ENCODE measurements at regions not wholly inside any gene's neighbourhood (a gene's known extent, or its start where the extent isn't known, plus 50 kb on each side); places are given as distances from the start of the nearest gene placed in this dataset.
A peak's percentile ranks its signal among the peaks of the same experiment; 100 is the strongest.

GRCh38 chr6:126803769-126804168 lies 314.7 kb upstream of the RSPO3 start:
- no peak overlapping the region for H3K4me3 ChIP-seq
- intact Hi-C loops (cut with micrococcal nuclease), result no loop called here
- no peak for TF ChIP-seq CTCF (IDR thresholded peaks at IDR 0.05; ENCODE audit: borderline replicate concordance)
- H3K4me1 ChIP-seq, result no peaks in the 10 kb centered on the region
- H3K36me3 ChIP-seq, result no peaks in the 10 kb centered on the region
- H3K27ac ChIP-seq (replicated peaks), result no peak overlapping the region
- DNase-seq, result no peak
- H3K9me3 ChIP-seq (replicated peaks), result no peaks in the 10 kb centered on the region
- H3K27me3 ChIP-seq (ENCODE audit: low read depth), result peaks cover 11% of the 10 kb centered on the region

GRCh38 chr6:126804332-126805064 lies 314.0 kb upstream of the RSPO3 start:
- Histone ChIP-seq H3K36me3 (no peaks in the 10 kb centered on the region), H3K4me3 (no peak overlapping the region), H3K27me3 (ENCODE audit: low read depth) (peaks cover 12% of the 10 kb centered on the region), H3K4me1 (no peaks in the 10 kb centered on the region), H3K27ac (replicated peaks) (no peak overlapping the region), H3K9me3 (replicated peaks) (no peaks in the 10 kb centered on the region)
- peak; percentile 79 for TF ChIP-seq CTCF (IDR thresholded peaks at IDR 0.05; ENCODE audit: borderline replicate concordance)
- DNase-seq, result no peak
- intact Hi-C loops (cut with micrococcal nuclease), result no loop called here

- peaks cover 17% of the 10 kb centered on the region for H3K27me3 ChIP-seq (ENCODE audit: low read depth)
- DNase-seq, result no peak
- H3K4me1 ChIP-seq, result no peaks in the 10 kb centered on the region
- TF ChIP-seq CTCF (IDR thresholded peaks at IDR 0.05; ENCODE audit: borderline replicate concordance), result no peak
- no peak overlapping the region for H3K27ac ChIP-seq (replicated peaks)
- no peaks in the 10 kb centered on the region for H3K36me3 ChIP-seq
- intact Hi-C loops (cut with micrococcal nuclease), result no loop called here
- H3K9me3 ChIP-seq (replicated peaks), result no peaks in the 10 kb centered on the region
- H3K4me3 ChIP-seq, result no peak overlapping the region
Observed at GRCh38 chr6:126805861-126806260, 312.6 kb upstream of the RSPO3 start.

- no peaks in the 10 kb centered on the region for H3K9me3 ChIP-seq (replicated peaks)
- H3K27me3 ChIP-seq (ENCODE audit: low read depth), result peaks cover 17% of the 10 kb centered on the region
- intact Hi-C loops (cut with micrococcal nuclease), result no loop called here
- no peaks in the 10 kb centered on the region for H3K36me3 ChIP-seq
- H3K4me3 ChIP-seq, result no peak overlapping the region
- no peak overlapping the region for H3K27ac ChIP-seq (replicated peaks)
- no peak for TF ChIP-seq CTCF (IDR thresholded peaks at IDR 0.05; ENCODE audit: borderline replicate concordance)
- no peak for DNase-seq
- no peaks in the 10 kb centered on the region for H3K4me1 ChIP-seq
Observed at GRCh38 chr6:126807876-126808275, 310.6 kb upstream of the RSPO3 start.

GRCh38 chr6:126811321-126811720 lies 307.1 kb upstream of the RSPO3 start:
- intact Hi-C loops (cut with micrococcal nuclease), result no loop called here
- no peak for TF ChIP-seq CTCF (IDR thresholded peaks at IDR 0.05; ENCODE audit: borderline replicate concordance)

More at GRCh38 chr6:126811321-126811720, 307.1 kb upstream of the RSPO3 start:
- no peak for DNase-seq
- H3K4me1 ChIP-seq, result no peaks in the 10 kb centered on the region
- peaks cover 17% of the 10 kb centered on the region for H3K27me3 ChIP-seq (ENCODE audit: low read depth)
- no peaks in the 10 kb centered on the region for H3K36me3 ChIP-seq
- H3K9me3 ChIP-seq (replicated peaks), result no peaks in the 10 kb centered on the region
- H3K27ac ChIP-seq (replicated peaks), result no peak overlapping the region
- no peak overlapping the region for H3K4me3 ChIP-seq

All from left ventricle myocardium inferior (tissue), 1 donor.